NCI-H1105 (cell line): ENCODE measurements at regions not wholly inside any gene's neighbourhood (a gene's known extent, or its start where the extent isn't known, plus 50 kb on each side); places are given as distances from the start of the nearest gene placed in this dataset.

Experiments used
- DNase-seq: peaks from one replicate; lab custom pipeline; 2025; lab: John Stamatoyannopoulos, UW

- DNase-seq = no peak
These were observed 51.0 kb downstream of the CCDC54 start for GRCh38 chr3:107428051-107428858.

DNA sequence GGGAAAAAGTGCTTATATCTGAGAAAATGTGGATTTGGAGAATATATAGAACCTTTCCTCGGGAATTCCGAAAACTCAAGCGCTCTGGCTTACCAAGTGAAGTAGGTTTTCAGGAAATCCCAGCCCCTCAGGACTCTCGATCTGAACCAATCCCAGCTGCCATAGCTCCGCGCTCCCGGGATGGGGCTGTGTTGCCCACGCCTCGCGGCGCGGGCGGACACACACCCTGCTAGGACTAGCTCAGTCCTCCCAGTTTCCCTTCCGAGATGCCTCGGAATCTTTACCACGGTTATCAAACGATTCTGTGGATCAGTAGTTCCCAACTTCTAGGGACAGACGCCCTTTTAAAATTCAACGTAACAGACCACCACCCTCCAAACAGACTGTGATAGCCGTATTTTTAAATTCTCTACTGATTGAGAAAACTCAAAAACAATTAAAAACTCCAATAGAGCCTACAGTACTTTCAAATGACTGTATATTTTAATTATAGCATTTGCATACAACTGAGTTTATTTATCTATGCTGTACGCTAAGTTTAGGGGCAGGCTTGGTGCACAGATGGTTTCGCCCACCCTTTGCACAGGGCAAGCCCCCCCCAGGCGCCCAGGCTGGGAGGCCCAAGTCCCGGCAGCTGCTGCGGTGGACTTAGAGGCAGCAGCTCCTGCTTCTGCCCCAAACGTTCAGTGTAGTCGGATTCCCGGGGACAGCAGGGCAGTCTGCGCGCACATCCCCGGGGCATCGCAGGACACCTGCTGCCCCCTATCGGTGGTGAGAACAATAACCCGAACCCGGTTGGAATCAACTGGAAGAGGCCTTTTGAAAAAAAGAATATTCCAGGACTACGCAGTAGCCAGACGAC, 52.3 kb downstream of the CCDC54 start:
- DNase-seq = no peak

GRCh38 chr3:107430214-107430995, 53.2 kb downstream of the CCDC54 start:
- no peak for DNase-seq

DNA sequence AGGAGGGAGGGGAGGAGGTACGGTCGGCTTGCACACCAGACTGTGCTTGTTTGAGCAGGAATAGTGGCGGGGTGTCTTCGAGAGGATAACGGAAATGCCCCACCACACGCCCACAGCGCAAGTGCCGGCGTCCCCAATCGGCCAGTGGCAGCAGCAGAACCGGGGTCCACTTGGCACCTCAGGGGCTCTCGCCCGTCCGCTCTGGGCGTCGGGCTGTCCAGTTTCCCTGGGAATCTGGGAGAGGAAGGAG, 53.7 kb downstream of the CCDC54 start:
- DNase-seq = no peak

DNA sequence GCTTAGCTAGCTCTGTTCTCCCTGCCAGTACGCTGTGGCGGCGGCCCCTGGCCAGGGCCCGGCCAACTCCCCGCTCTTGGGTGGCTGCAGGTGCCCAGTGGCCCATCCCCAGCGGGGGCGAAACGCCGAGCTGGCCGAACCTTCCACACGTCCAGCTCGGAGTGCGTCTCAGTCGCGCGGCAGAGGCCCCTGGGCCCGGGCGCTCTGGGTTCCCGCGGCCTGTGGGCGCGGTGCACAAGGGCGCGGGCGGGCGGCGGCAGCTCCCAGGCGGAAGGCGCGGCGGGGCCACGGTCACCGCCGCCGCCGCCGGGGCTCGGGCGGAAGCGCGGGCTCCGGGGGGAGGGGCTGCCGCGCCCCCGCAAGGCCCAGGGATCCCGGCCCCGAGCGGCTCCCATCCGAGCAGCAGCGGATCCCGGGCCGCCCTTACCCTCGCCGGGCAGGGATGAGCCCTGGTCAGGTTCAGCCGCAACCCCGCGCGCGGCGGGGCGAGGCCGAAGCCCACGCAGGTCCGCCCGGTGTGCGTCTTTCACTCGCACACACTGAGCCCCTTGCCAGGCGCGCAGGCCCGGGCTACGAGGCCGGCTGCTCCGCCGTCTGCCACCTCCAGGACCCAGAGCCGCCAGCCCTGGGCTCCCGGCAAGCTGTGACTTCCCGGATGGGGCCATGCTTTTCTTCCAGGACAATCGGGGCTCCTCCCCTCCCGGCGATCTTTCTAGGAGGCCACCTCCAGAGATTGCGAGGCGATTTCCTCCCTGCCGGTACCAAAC, 54.2 kb downstream of the CCDC54 start:
- DNase-seq = peak; percentile 27

GRCh38 chr3:107432013-107432515, 54.8 kb downstream of the CCDC54 start:
- DNase-seq = peak; percentile 22

DNA sequence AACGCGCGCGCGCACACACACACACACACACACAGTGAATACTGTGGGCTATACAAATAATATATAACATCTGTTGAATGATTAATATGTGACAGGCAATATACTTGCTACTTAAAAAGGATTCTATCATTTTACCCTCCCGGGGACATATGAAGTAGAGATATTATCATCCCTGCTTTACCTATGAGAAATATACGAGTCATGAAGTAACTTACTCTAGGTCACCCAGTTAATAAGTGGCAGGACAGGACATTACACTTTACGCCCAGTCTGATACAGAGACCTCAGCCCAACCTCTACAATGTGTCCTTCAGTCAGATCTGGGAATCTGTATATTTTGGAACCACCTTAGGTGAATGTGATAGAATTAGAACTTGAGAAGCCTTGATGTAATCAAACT, 55.4 kb downstream of the CCDC54 start:
- no peak for DNase-seq

GRCh38 chr3:107436029-107436428, 58.8 kb downstream of the CCDC54 start:
- DNase-seq = no peak

DNA sequence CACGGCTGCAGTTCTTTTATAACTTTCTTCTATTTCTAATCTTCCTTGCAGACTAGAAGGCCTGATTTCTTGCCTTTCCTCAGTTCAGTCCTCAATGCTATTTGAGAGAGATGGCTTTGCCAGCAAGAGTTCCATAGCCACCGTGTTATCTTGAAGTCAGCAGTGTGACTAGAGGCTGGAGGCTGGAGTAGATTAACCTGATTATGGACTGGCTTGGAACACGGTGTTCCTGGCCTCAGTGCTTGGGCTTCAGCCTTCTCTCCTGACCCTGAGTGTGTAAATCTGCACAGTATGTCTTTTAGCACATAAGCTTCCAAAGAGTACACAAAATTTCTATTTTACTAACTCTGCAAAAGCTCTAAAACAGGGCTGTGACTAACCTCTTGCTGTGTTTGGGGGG, 61.4 kb downstream of the CCDC54 start:
- DNase-seq = no peak

GRCh38 chr3:107441617-107442016, 64.4 kb downstream of the CCDC54 start:
- DNase-seq = no peak

- DNase-seq = no peak
These were observed 66.2 kb downstream of the CCDC54 start for GRCh38 chr3:107443461-107443860.

DNA sequence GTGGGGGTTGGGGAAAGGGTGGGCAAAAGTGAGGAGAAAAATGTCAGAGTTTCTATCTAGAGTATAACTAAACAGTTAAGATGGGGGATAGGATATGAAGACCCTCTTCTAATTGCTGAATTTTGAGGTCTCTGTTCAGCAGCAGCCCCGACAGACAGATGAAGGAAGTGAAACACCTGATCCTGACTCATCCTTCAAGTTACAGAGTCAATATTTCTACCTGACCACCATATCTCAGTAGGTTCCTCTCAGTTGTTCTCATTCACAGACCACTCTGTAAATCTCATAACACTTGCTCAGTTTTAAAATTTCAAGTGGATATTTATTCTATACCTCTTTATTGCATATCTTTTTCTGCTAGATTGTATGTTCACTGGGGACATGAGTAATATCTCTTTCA, 69.5 kb downstream of the CCDC54 start:
- DNase-seq = no peak

GRCh38 chr3:107450254-107450893, 72.4 kb upstream of the BBX start:
- no peak for DNase-seq

DNA sequence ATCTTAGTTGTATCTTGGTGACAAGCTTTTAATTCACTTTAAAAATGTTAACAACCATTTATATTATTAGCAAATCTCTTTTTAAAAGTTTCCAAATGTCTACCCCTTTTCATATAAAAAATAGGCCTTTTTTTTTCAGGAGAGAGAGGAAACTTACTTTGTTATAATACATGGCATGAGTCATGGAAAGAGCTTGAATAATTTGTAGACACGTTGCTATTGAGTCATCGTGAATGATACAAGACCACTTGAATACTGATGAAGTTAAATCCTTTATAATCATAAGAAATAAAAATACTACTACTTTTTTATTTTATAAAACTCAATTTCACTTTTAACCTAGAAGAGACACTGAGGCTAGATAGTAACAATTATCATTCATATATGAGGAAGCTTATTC, 70.3 kb upstream of the BBX start:
- DNase-seq = no peak

DNA sequence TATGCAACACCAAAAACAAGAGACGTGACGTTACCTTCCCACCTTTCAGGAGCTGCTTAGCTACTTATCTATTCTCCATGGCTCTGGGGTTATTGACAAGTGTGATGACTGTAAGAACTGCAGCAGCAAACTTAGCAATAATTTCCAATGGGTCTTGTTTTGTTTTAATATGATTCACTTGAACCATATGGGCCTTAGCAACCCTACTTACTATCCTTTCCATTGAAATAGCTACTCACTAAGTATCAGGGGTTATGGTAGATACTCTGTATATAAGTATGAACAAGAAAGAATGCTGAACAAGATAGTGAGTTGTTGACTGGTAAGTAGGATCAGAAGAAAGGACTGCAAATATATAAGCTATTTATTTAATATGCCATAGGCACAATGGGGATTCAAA, 69.3 kb upstream of the BBX start:
- DNase-seq = no peak

DNA sequence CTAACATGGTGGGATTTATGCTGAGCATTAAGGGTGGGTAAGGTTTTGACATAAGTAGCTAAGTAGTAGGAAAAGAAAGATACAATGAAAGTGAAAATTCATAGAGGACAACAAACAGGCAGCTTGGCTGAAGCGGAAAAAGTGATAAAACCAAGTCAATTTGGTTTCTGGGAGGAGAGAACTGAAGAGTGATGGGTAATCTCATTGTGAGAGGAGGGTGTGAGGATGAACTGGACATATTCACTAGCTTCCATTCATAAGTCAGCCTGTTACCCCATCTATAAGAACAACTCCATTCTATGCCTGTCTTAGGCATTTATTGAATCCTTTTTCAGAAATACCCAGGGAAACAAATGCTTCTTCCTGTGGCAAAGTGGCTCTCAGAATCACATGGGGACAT, 67.1 kb upstream of the BBX start:
- no peak for DNase-seq

DNA sequence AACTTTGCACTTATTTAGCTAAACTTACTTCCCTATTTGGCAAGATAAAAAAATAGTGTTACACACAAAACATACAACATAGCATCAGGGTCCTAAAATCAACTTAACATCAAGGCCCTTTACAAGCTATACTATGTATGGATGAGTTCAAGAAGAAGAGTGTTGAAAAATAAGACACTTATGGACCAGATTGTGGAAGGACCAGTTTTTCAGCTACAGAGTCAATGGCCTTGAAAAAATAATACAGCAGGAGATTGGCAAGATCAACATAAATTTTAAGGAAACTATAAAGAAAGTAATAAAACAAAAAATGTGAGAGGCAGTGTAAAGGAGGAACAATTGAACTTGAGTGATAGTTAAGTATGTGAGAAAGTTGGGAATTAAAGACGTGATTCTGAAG, 66.3 kb upstream of the BBX start:
- DNase-seq = no peak

DNA sequence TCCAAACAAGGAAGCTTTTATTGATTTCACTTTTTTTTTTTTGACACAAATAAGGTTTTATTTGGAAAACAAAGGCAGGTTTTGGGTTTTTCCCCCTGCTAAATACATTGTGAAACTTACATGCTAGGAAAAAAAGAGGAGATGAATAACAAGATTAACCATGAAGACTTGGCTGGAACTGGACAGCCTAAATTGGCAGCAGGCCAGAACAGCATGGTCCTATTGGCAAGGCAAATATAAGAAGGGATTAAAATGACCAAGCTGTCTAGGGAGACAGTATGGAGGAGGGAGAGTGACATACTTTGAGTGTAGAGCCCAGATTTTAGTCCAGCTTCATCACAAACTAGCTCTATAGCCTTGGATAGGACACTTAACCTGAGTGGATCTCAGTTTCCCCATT, 63.9 kb upstream of the BBX start:
- DNase-seq = no peak

DNA sequence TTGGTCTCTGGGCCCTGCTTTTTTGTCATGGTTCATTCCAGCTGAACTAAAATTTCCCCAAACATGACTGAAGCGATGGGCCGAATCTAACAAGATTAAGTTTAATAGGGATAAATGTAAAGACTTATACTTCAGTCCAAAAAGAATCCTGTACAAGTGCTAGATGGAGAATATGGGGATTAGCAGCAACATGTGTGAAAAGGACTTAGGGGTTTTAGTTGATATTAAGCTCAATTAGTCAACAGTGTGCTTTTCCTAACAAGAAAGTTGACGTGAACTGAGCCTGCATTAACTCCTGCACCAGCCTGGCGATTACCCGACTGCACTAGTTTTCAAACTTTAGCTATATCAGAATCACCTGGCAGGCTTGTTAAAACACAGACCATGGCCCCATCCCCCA, 61.0 kb upstream of the BBX start:
- DNase-seq = no peak

GRCh38 chr3:107464037-107464436, 58.7 kb upstream of the BBX start:
- DNase-seq = no peak

GRCh38 chr3:107465064-107465631, 57.6 kb upstream of the BBX start:
- no peak for DNase-seq
